NOMO-1 treated with dmso at 0.1 percent for 144 hours (cell line): ENCODE measurements at regions not wholly inside any gene's neighbourhood (a gene's known extent, or its start where the extent isn't known, plus 50 kb on each side); places are given as distances from the start of the nearest gene placed in this dataset.
"Not testable (repeated sequence)": the region's sequence is repeated elsewhere in the genome, so short reads cannot be mapped to it uniquely, and the experiment has no call there.

Experiments used
- DNase-seq: peaks from one replicate; lab custom pipeline; 2025; ENCODE audit not compliant: unreplicated experiment; lab: John Stamatoyannopoulos, UW

DNA sequence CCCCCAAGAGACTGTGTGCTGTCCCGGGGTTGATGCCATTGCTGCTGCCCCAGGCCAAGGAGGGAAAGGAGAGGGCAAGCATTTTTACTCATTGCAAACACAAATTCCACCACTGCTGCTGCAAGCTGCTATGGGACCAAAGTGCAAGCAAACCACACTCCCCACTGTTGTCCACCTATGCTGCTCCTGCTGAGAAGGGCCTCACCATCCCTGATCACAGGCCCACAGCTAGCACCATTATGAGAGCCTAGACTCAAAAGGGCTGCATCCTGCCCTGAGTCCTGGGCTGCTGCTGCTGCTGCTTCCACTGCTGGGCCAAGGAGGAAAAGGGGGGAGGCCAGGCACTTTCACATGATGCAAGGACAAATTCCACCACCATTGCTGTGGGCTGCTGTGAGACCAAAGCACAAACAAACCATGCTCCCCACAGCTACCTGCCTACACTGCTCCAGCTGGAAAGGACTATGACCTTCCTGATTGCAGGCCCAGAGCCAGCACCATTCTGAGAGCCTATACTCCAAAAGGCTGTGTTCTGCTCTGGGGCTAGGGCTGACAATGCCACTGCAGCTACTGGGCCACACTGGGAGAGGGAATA, 218.2 kb upstream of the ZCCHC13 start:
- DNase-seq, result no peak

DNA sequence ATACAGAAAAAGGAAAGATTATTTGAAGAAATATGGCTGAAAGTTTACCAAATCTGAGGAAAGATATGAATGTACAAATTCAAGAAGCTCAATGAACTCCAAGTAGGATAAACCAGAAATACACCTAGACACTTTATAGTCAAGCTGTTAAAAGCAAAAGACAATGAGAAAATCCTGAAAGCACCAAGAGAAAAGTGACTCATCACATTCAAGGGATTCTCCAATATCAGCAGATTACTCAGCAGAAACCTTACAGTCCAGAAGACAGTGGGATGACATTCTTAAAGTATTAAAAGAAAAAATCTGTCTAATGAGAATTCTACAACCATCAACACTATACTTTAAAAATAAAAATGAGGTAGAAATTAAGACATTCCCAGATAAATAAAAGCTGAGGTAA, 223.8 kb upstream of the ZCCHC13 start:
- DNase-seq, result no peak

- DNase-seq, result no peak
Measured at GRCh38 chrX:74065831-74066390, 213.4 kb upstream of the XIST start.

DNA sequence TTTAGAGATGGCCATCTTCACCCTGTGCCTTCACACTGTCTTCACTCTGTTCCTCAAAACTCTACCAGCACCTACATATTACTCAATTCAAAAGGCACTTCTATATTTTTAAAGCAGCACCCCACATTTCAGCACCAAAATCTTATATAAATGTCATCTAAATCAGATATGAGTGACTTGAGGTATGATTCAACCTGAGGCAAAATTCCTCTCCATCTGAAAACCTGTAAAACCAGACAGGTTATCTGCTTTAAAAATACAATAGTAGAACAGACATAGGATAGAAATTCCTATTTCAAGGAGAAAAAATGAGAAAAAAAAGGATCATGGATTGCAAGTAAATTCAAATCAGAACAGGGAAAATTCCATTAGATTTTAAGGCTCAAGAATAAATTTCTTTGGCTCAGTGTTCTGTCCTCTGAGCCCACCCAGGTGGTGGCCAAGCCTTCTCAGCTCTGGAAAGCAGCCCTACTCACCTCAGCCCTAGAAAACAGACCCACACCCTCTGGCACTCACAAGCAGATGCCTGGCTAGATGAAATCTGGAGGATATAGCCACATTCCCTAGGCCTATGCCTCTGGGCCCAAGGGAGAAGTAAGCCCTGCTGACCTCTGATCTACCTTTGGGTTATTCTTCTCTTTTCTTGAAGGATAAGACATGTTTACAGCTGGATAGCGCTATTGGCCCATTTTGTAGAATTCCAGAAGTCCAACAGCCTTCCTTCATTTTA, 211.1 kb upstream of the XIST start:
- no peak for DNase-seq

DNA sequence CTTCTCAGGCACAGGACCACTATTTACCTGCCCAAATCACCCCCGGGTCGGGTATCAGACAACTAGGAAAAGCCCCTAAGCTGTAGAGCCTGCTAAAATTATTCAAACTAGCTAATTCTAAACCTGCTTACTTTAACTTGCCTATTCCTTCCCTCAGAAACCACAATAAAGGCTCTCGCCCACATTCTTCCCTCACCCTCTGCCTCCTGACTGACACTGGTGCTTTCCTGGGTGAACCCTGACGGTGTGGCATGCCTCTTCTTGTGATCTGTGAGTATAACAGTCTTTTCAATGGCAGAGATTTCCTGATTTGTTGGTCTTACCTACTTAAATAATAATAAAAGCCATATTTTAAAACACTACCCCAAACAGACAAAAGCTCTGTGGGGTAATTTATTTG, 209.4 kb upstream of the XIST start:
- no peak for DNase-seq

GRCh38 chrX:74049126-74049525, 196.6 kb upstream of the XIST start:
- no peak for DNase-seq

GRCh38 chrX:74034066-74034465, 181.6 kb upstream of the XIST start:
- DNase-seq, result not testable (repeated sequence)

- not testable (repeated sequence) for DNase-seq
Measured at GRCh38 chrX:74031527-74031926, 179.0 kb upstream of the XIST start.

DNA sequence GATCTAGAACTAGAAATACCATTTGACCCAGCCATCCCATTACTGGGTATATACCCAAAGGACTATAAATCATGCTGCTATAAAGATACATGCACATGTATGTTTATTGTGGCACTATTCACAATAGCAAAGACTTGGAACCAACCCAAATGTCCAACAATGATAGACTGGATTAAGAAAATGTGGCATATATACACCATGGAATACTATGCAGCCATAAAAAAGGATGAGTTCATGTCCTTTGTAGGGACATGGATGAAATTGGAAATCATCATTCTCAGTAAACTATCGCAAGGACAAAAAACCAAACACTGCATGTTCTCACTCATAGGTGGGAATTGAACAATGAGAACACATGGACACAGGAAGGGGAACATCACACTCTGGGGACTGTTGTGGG, 178.3 kb upstream of the XIST start:
- DNase-seq, result not testable (repeated sequence)

- DNase-seq, result not testable (repeated sequence)
Measured at GRCh38 chrX:74025145-74025544, 172.6 kb upstream of the XIST start.

GRCh38 chrX:74023203-74023602, 170.7 kb upstream of the XIST start:
- DNase-seq, result no peak

- DNase-seq, result no peak
Measured at GRCh38 chrX:74018253-74018652, 165.7 kb upstream of the XIST start.

DNA sequence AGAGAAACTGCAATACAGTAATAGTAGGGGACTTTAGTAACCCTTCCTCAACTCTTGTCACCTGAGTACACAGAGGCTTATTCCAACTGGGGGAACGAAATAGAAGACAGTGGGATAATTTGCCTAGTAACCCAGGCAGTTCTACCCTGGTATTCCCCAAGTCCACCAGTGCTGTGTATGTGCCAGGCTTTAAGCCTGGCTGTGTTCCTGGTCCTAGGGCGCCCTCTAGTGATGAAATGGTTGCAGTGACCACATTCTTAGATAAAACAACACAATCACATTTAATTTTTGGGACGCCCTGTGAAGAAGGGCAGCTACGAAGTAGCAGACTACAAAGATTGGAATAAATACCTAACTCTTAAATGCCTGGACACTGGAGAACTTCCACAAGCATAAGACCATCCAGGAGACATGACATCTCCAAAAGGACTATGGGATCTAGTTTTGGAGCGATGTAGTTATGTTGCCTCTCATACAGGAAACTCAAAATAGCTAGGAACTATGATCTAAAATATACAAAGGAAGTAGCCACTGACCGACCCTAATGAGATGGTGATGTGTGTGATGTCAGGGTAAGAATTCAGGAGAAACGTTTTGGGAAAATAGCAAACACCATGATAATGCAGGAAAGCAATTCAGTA, 163.0 kb upstream of the XIST start:
- peak; percentile 19 for DNase-seq

- DNase-seq, result no peak
Measured at GRCh38 chrX:74009041-74009440, 156.5 kb upstream of the XIST start.

DNA sequence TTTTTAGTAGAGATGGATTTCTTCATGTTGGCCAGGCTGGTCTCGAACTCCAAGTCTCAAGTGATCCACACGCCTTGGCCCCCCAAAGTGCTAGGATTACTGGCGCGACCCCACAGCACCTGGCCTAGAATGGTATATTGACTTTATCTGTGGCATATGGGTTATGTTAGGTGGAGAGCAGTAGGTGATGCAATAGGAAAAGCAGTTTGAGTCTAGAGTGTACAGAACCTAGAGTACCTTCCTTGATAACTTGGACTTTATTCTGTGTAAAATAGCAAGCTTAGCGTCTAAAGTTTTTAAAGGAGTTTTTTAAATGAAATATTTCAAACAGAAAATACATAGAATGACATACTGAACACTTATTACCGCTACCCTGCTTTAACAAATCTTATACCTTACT, 139.5 kb upstream of the XIST start:
- DNase-seq, result no peak

DNA sequence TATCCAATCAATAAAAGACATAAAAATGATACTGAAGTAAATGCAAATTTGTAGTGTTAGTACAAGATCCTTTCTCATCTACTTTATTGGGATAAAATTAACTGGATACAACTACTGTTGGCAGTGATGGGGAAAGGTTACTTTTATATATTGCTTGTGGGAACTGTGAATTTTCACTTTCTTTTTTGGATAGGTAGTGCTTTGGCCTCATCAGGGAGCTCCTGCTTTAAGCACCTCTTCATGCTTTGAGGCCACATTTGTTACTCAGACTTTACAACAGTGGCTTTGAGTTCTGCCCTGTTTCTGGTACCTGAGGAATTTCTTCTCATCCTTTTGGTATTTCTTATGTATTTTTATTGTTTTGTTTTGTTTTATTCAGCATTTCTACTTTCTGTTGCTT, 134.7 kb upstream of the XIST start:
- no peak for DNase-seq

- no peak for DNase-seq
Measured at GRCh38 chrX:73979551-73980131, 127.1 kb upstream of the XIST start.

- no peak for DNase-seq
Measured at GRCh38 chrX:73977542-73978169, 125.1 kb upstream of the XIST start.

- not testable (repeated sequence) for DNase-seq
Measured at GRCh38 chrX:73967461-73967860, 114.9 kb upstream of the XIST start.

DNA sequence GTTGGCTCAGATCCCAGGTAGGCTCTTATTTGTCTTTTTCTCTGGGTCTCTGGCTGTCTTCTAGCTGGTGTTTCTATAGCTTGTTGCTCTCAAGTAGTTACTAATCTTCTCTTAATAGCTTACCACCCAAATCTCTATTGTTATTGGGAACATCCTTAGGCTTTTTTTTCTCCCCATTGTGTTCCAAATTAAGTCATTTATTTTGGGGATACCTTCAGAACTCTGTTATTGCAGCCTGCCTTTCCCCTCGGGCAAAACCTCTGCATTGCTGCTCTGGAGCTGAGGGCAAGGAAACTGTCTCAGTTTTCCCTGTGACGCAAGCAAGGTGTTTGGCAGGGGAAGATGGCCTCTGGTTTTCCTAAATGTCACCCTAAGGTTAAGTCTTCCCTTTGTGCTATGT, 113.3 kb upstream of the XIST start:
- DNase-seq, result no peak

DNA sequence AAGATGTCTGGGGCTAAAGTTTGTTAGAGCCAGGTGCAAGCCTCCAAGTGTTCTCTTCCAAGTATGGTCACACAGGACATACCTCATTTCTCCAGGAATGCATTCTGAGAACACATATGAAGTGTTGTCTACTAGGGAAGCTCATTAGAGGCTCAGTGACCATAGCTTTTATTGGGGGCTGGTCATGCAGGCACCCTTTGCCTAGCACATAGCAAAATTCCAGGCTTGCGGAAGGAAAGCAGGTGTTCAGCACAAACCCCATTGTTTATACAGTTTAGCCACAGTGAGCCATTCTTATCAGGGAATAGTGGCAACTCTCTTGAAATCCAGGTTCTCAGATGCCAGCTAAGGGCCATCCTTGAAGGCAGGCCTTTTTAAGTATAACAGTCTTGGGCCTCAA, 112.1 kb upstream of the XIST start:
- DNase-seq, result no peak
